RWPE2 (cell line): ENCODE measurements at regions not wholly inside any gene's neighbourhood (a gene's known extent, or its start where the extent isn't known, plus 50 kb on each side); places are given as distances from the start of the nearest gene placed in this dataset.

Experiments used
- ATAC-seq: fragments of 200-7000 bp; cut with Tn5 transposase; 3 replicates; pipeline ENCODE4 v1.9.1; 2021; ENCODE audit warnings: low read depth
- DNase-seq: peaks from one replicate; pipeline ENCODE4 v3.0.0-alpha.2; 2020; ENCODE audit warnings: low spot score
- H3K27ac ChIP-seq: fragments of 450-650 bp; 2 replicates; pipeline ENCODE4 v1.5.1; 2017; ENCODE audit warnings: mild to moderate bottlenecking; ENCODE audit not compliant: poor library complexity, severe bottlenecking
- H3K27me3 ChIP-seq: fragments of 250-450 bp; sonication (Bioruptor Pico); 2 replicates; pipeline ENCODE4 v1.5.1; 2021; ENCODE audit warnings: mild to moderate bottlenecking, moderate library complexity; ENCODE audit not compliant: insufficient read depth, poor library complexity, severe bottlenecking
- H3K36me3 ChIP-seq: fragments of 250-450 bp; sonication (Bioruptor Pico); 2 replicates; pipeline ENCODE4 v1.5.1; 2020; ENCODE audit warnings: low read depth, mild to moderate bottlenecking, moderate library complexity
- H3K4me1 ChIP-seq: fragments of 250-450 bp; sonication (Bioruptor Pico); 2 replicates; pipeline ENCODE4 v1.5.1; 2021; ENCODE audit warnings: mild to moderate bottlenecking, moderate library complexity; ENCODE audit not compliant: insufficient read depth, poor library complexity, severe bottlenecking
- H3K4me3 ChIP-seq: fragments of 250-450 bp; sonication (Bioruptor Pico); 2 replicates; pipeline ENCODE4 v1.5.1; 2021; ENCODE audit warnings: mild to moderate bottlenecking, moderate library complexity; ENCODE audit not compliant: severe bottlenecking
- H3K9me3 ChIP-seq: fragments of 250-450 bp; sonication (Bioruptor Pico); 2 replicates; pipeline ENCODE4 v1.5.1; 2021; ENCODE audit warnings: mild to moderate bottlenecking, moderate library complexity; ENCODE audit not compliant: severe bottlenecking
- CTCF ChIP-seq: fragments of 450-650 bp; IDR thresholded peaks from one replicate; pipeline ENCODE4 v1.5.1; 2017; ENCODE audit warnings: mild to moderate bottlenecking, moderate library complexity; ENCODE audit not compliant: poor library complexity, severe bottlenecking

GRCh38 chr2:43106559-43107527 is 119.6 kb downstream of the ZFP36L2 start:
- DNase-seq (no peak), ATAC-seq (no peak)
- TF ChIP-seq CTCF: no peak
- Histone ChIP-seq H3K9me3 (no peaks in the 10 kb centered on the region), H3K27me3 (no peaks in the 10 kb centered on the region), H3K4me1 (peaks cover 19% of the 10 kb centered on the region), H3K36me3 (no peaks in the 10 kb centered on the region), H3K27ac (peak overlapping the region; percentile 34), H3K4me3 (no peak overlapping the region)

GRCh38 chr2:43105586-43106558 is 120.5 kb downstream of the ZFP36L2 start:
- Histone ChIP-seq H3K27me3 (no peaks in the 10 kb centered on the region), H3K27ac (peak overlapping the region; percentile 34), H3K36me3 (no peaks in the 10 kb centered on the region), H3K4me1 (peaks cover 19% of the 10 kb centered on the region), H3K9me3 (no peaks in the 10 kb centered on the region), H3K4me3 (no peak overlapping the region)
- DNase-seq (no peak), ATAC-seq (peak; percentile 26; the same call in 1 of the 3 replicates)
- TF ChIP-seq CTCF: no peak

GRCh38 chr2:43104763-43105162 is 121.6 kb downstream of the ZFP36L2 start:
- Histone ChIP-seq H3K36me3 (no peaks in the 10 kb centered on the region), H3K4me1 (peaks cover 19% of the 10 kb centered on the region), H3K4me3 (no peak overlapping the region), H3K27me3 (no peaks in the 10 kb centered on the region), H3K27ac (no peak overlapping the region), H3K9me3 (no peaks in the 10 kb centered on the region)
- ATAC-seq (no peak), DNase-seq (no peak)
- TF ChIP-seq CTCF: no peak

GRCh38 chr2:43104106-43104505 is 122.3 kb downstream of the ZFP36L2 start:
- Histone ChIP-seq H3K36me3 (no peaks in the 10 kb centered on the region), H3K4me3 (no peak overlapping the region), H3K27me3 (no peaks in the 10 kb centered on the region), H3K4me1 (peaks cover 19% of the 10 kb centered on the region), H3K27ac (no peak overlapping the region), H3K9me3 (no peaks in the 10 kb centered on the region)
- DNase-seq (no peak), ATAC-seq (no peak)
- no peak for TF ChIP-seq CTCF
